NCI-H1436 (cell line): ENCODE measurements at regions not wholly inside any gene's neighbourhood (a gene's known extent, or its start where the extent isn't known, plus 50 kb on each side); places are given as distances from the start of the nearest gene placed in this dataset.

Source experiments
- DNase-seq: peaks from one replicate; lab custom pipeline; 2025; lab: John Stamatoyannopoulos, UW

DNA sequence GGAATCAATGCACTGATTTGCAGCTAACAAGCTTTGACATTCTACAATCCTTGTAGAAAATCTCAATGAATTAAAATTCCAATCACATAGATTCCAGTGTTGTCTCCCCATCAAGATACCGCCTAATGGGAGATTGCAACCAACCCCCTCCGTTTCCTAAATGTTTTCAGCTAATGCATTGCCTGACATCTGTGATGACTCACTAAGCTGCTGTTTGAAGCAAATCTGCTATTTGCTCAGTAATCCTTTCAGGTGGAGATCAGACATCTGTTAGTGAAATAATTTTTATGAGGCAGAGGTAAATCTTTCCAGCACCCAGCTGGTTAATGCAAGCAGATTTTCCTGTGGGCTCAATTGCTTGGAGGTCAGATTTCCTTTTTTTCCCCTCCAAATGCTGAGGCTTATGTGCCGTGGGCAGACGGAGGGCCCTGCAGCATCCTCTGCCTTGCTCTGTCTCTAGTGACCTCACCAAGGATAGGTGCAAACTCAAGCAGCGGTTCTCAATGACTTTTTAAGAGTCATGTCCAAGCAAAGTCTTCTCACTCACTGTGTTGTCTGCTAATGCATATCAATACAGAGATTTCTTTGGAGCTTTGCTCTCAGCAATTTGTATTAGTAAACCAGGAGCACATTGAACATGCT is 91.1 kb upstream of the RAB3GAP2 start:
- DNase-seq: no peak

DNA sequence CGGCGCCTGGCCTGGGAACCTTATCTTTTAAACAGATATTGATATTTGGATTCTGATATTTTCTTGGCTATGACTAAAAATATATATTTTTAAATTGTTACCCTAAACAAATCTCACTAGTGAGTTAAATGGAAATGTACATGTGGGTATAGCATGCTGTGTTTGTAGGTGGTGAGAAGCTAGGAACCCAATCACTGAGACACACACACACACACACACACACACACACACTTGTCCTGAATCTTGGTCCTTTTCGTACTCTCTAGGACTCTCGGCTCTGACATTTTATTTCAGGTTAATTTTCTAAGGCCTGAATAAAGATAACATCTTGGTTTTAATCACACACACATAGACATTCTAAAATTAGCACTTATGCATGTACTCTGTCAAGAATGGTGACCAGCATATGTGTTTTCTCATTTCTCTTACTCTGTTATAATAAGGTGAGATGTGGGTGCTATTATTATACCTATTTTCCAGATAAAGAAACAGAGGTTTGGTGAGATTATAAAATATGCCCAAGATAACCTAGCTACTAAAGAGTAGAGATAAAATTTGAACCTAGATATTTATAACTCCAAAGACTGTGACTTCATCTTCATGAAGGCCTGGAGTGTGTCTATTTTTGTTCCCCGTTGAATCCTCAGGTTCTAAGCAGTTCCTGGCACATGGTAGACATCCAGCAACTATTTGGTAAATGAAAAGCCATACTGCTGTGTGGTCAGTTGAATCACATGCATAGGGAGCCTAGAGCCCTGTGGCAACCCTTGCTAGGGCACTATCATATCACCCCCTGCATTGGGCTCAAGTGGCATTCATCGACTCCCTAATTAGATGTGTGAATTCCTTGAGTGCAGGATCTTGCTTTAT is 85.0 kb upstream of the RAB3GAP2 start:
- no peak for DNase-seq

DNA sequence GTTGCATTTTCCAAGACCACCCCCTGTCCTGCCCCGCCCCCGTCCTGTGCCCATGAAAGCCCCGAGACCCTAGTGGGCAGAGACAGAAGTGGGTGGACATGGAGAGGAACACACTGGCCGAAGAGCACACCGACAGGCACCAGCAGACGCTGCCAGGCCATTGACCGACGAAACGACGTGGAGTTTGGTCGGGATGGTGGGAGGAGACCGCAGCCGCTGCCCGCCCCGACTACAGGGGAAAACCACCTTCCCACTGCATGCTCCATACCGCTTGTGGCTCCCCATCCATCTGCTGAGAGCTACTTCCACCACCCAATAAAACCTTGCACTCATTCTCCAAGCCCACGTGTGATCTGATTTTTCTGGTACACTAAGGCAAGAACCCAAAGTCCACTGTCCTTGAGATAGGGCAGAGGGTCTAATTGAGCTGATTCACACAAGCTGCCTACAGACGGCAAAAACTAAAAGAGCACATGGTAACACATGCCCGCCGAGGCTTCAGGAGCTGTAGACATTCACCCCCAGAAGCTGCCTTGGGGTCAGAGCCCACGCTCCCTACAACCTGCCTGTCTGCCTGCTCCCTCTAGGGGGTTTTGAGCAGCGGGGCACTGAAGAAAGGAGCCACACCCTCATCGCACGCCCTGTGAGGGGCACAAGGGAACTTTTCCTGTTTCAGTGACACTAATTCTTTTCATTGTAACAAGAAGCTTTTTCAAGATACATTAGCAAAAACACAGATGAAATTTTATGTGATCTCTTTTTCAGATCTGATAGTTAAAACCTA is 81.2 kb upstream of the RAB3GAP2 start:
- no peak for DNase-seq

DNA sequence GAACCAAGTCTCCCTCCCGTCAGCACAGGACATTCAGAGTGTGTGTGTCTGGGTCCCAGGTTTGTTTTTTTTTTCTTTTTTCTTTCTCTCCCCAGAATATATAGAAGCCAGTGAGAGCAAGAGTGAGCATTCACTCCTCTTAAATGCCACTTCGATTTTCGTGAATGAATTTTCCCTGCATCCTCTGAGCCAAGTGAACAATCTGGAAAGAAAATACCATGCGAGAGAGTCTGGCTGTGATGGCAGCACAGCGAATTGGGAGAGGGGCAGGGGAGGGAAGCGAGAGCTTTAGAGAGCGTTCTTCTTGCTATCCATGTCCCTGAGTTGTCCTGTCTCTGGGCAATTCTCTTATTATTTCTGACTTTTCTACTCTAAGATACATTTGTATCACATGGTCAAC is 76.0 kb upstream of the RAB3GAP2 start:
- no peak for DNase-seq

DNA sequence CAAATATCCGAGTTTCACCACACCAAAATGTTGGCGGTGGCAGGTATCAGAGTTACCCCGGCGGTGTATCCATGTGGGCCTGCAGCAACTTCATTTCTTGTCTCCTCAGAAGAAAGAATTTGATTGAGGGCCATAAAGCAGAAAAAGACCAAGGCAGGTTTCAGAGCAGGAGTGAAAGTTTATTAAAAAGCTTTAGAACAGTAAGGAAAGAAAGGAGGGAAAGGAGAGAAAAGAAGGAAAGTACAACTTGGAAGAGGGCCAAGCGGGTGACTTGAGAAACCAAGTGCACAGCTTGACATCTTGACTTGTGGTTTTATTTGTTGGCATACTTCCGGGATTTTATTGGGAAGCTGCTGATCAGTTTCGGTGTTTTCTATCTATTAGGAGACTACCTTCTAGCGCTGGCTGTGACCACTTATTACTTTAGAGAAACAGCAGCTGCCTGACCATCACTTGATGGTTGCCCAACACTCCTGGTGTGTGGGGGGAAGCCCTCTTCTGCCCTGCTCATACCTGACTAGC is 75.5 kb upstream of the RAB3GAP2 start:
- no peak for DNase-seq

DNA sequence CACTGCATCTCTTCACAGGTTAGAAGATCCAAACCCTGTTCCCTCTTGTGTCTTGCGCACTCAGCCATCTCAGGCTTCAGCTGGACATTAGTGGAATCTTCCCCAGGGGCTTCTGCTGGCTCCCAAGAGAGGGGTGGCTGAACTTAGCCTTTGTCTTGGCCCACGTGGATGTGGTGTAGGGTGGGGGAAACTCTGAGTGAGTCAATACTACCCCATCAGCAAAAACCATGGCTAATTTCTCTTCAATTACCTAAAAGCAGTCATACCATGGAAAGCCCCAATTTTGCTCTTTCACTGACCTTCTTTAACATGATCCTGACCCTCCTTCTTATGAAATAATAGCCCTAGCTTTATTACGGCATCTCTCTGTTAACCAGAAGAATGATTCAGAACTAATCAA is 72.5 kb upstream of the RAB3GAP2 start:
- no peak for DNase-seq

DNA sequence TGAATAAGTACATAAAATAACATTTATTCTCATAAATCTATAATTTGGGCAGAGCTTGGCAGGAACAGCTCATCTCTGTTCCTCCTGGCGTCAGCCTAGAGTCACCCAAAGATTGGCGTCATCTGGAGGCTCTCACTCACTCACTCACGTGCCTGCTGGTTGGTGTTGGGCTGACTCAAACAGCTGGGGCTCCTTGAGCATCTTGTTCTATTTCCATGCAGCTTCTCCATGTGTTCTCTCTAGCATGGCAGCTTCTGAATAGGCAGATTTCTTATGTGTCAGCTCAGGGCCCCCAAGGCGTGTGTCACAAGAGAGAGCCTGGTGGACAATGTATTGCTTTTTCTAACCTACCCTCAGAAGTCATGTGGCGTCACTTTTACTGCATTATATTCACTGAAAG is 70.6 kb upstream of the RAB3GAP2 start:
- DNase-seq: no peak

DNA sequence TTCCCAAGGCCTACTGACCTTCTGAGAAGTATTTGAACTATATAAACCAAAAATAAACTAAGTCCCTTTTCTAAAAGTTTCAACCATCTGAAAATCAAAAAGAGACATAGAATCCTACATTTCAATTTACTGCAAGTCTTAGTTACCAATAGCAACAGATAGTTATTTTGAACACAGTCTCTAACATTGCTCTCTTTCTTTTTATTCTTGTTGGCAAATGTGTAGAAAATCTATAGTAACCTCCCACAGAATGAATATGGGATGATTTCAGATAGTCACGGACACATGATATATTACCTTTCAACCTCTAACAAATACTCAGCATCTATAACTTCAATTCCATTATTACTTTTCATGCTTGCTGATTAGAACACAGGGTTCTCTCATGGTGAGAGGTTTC is 68.9 kb upstream of the RAB3GAP2 start:
- no peak for DNase-seq

DNA sequence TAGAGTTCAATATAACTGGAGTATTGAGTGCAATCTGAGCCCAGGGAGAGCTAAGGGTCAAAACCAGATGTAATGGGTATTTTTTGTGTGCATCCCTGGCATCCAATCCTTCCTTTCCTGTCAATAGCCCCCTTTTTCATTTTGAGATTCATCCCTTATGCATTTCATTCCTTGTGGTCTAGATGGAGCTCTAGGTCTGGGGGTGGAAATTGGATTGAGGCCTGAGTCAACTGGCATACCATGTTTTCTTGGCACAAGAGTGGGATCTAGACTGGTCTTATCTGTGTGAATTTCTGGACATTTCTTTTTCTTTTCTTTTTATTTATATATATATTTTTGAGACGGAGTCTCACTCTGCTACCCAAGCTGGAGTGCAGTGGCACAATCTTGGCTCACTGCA is 67.3 kb upstream of the RAB3GAP2 start:
- no peak for DNase-seq

DNA sequence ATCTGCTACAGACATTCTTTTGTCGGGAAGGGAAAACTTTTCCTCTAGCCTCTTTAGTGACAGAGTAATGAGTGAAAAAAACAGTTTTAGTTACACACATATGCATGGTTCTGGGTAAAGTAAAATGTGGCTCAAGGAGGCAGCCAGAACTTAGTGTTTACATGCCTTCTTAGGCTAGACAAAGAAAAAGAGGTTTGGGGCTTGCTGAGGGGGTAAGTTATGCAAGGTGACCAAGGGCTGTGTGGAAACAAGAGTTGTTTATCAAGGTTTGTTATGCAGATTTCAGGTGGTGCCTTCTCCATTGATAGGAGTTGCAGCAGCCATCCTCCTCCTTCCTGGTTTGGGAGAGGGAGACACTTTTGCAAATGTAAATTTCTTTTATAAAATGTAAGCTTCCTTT is 66.5 kb upstream of the RAB3GAP2 start:
- DNase-seq: no peak

DNA sequence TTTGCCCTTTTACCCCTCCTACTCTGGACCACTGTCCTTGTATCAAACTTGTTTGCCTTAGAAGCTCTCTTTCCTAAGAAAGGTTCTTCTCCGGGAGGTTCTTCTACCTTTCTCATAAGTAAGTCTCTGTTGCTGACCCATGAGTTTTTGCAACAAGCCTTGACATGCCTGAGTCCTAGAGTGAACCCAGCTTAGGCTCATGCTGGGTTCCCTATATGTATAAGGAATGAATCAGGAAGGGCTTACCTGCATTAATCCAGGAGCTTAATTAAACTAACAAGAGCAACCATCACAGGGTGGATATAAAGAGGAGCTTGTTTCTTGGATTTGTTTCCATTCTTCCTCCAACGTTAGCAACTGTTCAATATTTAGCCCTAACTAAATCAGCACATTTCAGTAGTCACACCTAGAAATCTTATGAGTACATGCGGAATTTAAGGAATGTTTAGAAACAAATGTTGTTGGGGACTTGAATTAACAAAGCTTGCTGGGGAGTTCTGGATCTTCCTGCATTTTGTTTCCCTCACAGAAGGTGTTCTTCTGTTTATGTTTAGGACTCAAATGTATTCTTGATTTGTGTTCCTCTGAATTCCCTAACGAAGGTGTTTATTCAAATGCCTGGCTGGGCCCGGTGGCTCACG is 64.3 kb upstream of the RAB3GAP2 start:
- DNase-seq: no peak

DNA sequence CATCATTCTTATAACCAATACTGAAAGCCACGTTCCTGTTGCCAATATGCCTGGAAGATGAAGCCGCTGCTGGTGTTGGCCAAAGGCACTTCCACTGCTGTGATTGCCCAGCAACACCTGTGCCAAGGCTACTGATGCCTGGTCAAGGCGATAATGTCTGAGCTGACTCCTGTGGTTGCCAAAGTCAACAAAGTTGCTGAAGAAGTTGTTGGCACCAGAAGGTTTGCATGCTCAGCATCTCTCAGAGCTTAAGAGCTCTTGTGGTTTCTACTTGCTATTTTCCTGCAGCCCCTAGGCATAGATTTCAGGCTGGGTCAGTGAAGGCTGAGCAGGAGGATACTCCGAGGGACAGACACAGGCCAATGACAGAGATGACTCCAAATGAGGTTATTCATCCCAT is 63.4 kb upstream of the RAB3GAP2 start:
- no peak for DNase-seq

DNA sequence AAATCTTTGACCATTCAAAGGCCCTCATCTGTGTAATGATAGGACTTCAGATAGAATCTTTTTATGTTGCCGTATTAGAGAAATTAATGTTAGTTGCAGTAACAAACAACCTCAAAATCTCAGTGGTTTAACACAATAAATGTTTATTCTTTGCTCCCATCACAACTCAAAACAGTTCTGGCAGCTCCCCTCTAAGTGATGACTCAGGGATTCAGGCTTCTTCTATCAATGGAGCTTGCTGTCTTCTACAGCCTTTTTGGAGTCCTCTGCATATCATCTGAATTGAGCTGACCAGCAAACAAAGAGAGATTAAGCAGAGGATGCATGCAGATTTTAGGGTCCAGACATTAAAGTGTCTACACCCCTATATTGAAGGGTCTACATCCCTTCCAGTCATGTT is 59.1 kb upstream of the RAB3GAP2 start:
- no peak for DNase-seq

DNA sequence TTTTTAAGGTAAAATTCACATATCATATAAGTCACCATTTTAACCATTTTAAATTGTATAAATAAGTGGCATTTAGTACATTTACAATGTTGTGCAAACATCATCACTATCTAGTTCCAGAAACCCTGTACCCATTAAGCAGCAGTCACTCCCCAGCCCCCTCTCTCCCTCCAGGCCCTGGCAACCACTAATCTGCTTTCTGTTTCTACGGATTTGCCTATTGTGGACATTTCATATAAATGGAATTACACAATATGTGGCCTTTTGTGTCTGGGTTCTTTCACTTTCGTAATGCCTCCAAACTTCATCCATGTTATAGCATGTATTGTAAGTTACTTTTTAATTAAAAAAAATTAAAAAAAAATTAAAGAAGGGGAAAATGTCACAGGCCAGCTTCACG is 58.0 kb upstream of the RAB3GAP2 start:
- no peak for DNase-seq

DNA sequence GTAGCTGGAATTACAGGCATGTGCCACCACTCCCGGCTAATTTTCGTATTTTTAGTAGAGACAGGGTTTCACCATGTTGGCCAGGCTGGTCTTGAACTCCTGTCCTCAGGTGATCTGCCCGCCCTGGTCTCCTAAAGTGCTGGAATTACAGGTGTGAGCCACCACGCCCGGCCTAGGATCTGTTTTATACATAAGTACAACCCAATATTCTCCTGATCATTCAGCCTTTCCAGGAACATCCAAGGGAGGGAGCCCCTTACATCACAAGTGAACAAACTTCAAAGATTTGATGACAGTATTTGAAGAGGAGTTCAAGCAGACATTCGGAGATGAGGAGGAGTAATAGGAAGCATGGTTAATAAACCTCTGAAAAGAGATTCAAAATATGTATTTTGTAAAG is 54.9 kb upstream of the RAB3GAP2 start:
- DNase-seq: no peak

DNA sequence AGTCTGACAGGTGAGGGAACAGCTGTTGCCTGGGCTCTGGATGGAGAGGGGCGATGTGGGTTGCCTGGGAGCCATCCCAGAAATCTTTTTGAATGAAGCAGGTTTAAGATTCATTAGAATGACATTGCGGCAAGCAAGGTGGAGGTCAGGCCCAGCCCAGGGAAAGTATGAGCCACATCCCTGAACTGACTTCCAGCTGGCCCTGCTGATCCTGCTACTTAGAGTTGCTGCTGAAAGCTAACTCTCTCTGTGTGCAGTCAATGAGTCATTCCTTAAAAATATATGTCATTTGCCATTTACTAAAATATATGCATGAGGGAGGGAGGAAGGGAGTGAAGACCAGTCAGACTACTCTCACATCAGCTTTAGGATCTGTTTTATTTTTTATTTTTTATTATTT is 54.3 kb upstream of the RAB3GAP2 start:
- DNase-seq: no peak

DNA sequence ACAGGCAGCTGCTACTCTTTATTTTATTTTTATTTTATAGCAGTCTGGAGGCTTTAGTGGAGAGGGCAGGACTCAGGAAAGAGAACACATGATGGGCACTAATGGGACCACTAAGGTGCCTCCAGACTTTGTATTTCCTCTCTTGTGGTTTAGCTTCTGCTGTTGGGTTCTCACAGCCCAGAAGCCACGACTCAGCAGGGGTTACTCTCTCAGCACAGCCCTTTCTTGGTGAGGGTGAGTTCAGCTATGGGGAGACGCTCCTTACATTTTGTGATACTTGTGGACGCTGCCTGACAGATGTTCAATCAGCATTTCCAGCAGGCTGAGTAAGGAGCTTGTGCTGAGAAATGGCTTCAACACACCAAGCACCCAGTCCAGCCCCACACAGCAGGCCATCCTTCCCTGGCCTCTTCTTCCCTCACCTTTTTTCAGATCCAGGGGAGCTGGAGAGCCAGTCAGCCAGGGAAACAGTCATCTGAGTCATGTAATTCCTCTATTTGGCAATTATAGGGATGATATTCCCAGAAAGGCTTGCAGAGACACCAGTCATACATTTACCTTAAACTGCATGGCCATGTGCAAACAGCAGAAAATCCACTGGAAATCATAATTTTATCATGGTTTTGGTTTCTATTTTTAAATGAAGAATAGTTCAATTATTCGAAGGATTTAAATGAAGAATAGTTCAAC is 53.2 kb upstream of the RAB3GAP2 start:
- DNase-seq: no peak

DNA sequence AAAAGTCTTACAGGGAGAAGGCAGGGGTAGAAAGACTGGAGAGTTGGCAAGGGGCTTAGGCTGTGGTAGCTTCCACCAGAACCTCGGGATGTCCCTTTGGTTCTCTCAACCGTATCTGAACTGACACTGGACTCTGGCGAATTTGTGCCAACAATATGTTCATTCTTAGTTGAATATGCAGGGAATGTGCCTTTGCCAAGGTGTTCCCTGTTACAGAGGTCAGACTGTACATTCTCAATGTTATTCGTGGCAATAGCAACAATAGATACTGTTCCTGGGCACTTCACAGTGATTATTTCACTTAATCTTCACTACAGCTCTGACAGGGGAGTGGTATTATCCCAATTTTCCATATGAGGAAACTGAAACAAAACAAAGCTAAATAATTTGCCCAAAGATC is 51.5 kb upstream of the RAB3GAP2 start:
- no peak for DNase-seq

DNA sequence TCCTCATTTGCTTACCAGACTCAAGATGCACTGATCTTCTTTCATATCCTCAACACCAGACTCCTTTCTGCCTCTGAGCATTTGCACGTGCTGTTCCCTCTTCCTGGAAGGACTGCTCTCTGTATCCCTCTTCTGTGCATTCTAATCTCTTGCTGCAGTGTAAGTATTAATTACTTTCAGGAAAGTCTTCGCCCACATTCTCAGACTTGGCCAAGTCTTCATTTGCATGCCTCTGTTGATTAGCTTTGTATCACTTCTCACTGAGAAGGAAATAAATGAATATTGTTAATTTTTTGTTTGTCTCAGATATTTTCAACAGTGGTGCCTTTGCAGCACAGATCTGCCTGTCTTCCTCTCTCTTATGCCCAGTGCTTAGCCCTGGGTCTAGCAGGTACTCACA is 50.3 kb upstream of the RAB3GAP2 start:
- no peak for DNase-seq
